ENCODE measurements at regions not wholly inside any gene's neighbourhood (a gene's known extent, or its start where the extent isn't known, plus 50 kb on each side); places are given as distances from the start of the nearest gene placed in this dataset.

DNA sequence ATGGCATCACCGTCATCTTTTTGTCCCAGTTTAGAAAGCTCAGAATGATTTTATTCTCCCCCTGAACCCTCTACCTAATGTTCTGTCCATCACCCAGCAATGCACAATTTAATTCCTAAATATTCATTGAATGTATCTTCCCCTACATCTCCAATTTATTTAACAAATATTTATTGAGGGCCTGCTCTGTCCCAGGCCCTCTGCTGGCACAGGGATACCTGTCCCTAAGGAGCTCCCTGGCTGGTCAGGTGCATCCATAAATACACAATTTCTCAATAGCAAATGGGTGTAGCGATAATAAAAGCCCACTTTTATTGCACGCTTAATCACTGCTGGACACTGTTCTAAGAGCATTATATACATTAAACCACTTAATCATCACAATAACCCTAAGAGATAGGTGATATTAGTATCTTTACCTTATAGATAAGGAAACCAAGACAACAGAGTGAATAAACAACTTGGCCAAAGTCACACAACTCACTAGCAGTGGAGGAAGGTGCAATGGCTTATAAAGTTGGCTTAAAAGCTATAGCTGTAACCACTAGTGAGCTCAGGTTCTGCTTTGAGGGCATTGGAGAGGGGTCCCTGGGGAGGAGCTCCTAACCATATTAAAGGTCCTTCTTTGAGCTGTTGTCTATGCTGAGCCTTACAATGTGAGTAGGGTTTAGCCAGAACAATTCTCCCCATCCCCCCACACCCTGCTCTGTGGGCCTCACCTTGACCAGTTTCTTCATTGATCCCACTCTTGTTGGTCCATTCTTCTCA is 126.3 kb upstream of the JUN start:
- Histone ChIP-seq H2AFZ (ENCODE audit: low read length) (no peak overlapping the region), H3K36me3 (ENCODE audit: insufficient read depth, low read length) (no peaks in the 10 kb centered on the region), H3K4me3 (ENCODE audit: insufficient read depth, low read length) (no peak overlapping the region), H3K27me3 (ENCODE audit: insufficient read depth, low read length) (no peaks in the 10 kb centered on the region), H3K9me3 (ENCODE audit: low read depth, low read length) (no peaks in the 10 kb centered on the region), H3K27ac (ENCODE audit: low read depth, low read length) (no peak overlapping the region), H3K4me1 (ENCODE audit: insufficient read depth, low read length) (peaks cover 16% of the 10 kb centered on the region), H3K79me2 (ENCODE audit: insufficient read depth, low read length) (no peaks in the 10 kb centered on the region), H4K20me1 (ENCODE audit: insufficient read depth, low read length) (no peaks in the 10 kb centered on the region), H3K4me2 (ENCODE audit: insufficient read depth, low read length) (no peak overlapping the region)
- no peak for TF ChIP-seq CTCF (IDR thresholded peaks at IDR 0.05; ENCODE audit: extremely low read depth, low read depth, low read length)
- no peak for DNase-seq (ENCODE audit: insufficient read length, low spot score, missing footprints)

GRCh38 chr1:58911841-58912499 is 128.1 kb upstream of the JUN start:
- Histone ChIP-seq H3K4me2 (ENCODE audit: insufficient read depth, low read length) (no peak overlapping the region), H3K4me3 (ENCODE audit: insufficient read depth, low read length) (no peak overlapping the region), H3K9me3 (ENCODE audit: low read depth, low read length) (no peaks in the 10 kb centered on the region), H3K79me2 (ENCODE audit: insufficient read depth, low read length) (no peaks in the 10 kb centered on the region), H2AFZ (ENCODE audit: low read length) (no peak overlapping the region), H3K36me3 (ENCODE audit: insufficient read depth, low read length) (no peaks in the 10 kb centered on the region), H3K4me1 (ENCODE audit: insufficient read depth, low read length) (peaks cover 16% of the 10 kb centered on the region), H3K27ac (ENCODE audit: low read depth, low read length) (no peak overlapping the region), H3K27me3 (ENCODE audit: insufficient read depth, low read length) (no peaks in the 10 kb centered on the region), H4K20me1 (ENCODE audit: insufficient read depth, low read length) (no peaks in the 10 kb centered on the region)
- no peak for DNase-seq (ENCODE audit: insufficient read length, low spot score, missing footprints)
- TF ChIP-seq CTCF (IDR thresholded peaks at IDR 0.05; ENCODE audit: extremely low read depth, low read depth, low read length) = no peak

DNA sequence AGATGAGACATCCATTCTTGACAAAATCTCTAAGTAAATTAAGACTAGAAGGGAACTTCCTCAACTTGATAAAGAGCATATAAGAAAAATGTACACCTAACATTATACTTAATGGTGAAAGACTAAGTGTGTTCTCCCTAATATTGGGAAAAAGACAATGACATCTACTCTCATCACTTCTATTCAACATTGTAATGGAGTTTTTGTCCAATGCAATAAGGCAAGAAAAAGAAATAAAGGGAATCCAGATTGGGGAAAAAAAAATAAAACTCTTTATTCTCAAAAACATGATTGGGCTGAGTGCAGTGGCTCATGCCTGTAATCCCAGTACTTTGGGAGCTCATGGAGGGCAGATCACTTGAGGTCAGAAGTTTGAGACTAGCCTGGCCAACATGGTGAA is 131.1 kb upstream of the JUN start:
- Histone ChIP-seq H4K20me1 (ENCODE audit: insufficient read depth, low read length) (no peaks in the 10 kb centered on the region), H3K36me3 (ENCODE audit: insufficient read depth, low read length) (no peaks in the 10 kb centered on the region), H3K4me1 (ENCODE audit: insufficient read depth, low read length) (no peaks in the 10 kb centered on the region), H2AFZ (ENCODE audit: low read length) (no peak overlapping the region), H3K4me3 (ENCODE audit: insufficient read depth, low read length) (no peak overlapping the region), H3K4me2 (ENCODE audit: insufficient read depth, low read length) (no peak overlapping the region), H3K9me3 (ENCODE audit: low read depth, low read length) (no peaks in the 10 kb centered on the region), H3K27ac (ENCODE audit: low read depth, low read length) (no peak overlapping the region), H3K27me3 (ENCODE audit: insufficient read depth, low read length) (no peaks in the 10 kb centered on the region), H3K79me2 (ENCODE audit: insufficient read depth, low read length) (no peaks in the 10 kb centered on the region)
- TF ChIP-seq CTCF (IDR thresholded peaks at IDR 0.05; ENCODE audit: extremely low read depth, low read depth, low read length) = no peak
- DNase-seq (ENCODE audit: insufficient read length, low spot score, missing footprints) = no peak

DNA sequence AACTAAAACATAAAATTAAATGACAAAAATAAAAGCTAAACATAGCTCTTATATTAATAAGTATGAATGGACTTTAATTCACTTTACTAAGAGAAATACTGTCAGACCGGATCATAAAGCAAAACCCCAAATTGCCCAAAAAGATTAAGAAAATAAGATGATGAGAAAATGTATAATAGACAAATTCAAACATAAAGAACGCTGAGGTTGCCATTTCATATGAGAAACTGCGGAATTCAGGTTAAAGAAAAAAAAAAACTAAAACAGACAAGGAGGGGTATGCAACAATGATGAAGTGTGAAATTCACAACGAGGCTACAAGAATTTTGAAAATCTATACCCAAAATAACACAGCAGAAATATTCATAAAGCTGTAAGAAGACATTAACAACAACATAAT is 133.6 kb upstream of the JUN start:
- Histone ChIP-seq H3K79me2 (ENCODE audit: insufficient read depth, low read length) (no peaks in the 10 kb centered on the region), H3K27ac (ENCODE audit: low read depth, low read length) (no peak overlapping the region), H2AFZ (ENCODE audit: low read length) (no peak overlapping the region)

More for the DNA sequence above, 133.6 kb upstream of the JUN start:
- DNase-seq (ENCODE audit: insufficient read length, low spot score, missing footprints) = no peak
- Histone ChIP-seq H4K20me1 (ENCODE audit: insufficient read depth, low read length) (no peaks in the 10 kb centered on the region), H3K4me3 (ENCODE audit: insufficient read depth, low read length) (no peak overlapping the region), H3K4me2 (ENCODE audit: insufficient read depth, low read length) (no peak overlapping the region), H3K9me3 (ENCODE audit: low read depth, low read length) (no peaks in the 10 kb centered on the region), H3K27me3 (ENCODE audit: insufficient read depth, low read length) (no peaks in the 10 kb centered on the region), H3K36me3 (ENCODE audit: insufficient read depth, low read length) (no peaks in the 10 kb centered on the region), H3K4me1 (ENCODE audit: insufficient read depth, low read length) (no peaks in the 10 kb centered on the region)
- no peak for TF ChIP-seq CTCF (IDR thresholded peaks at IDR 0.05; ENCODE audit: extremely low read depth, low read depth, low read length)

Measured in osteoblast (primary cell).